Activated CD4-positive, CD25-positive, alpha-beta regulatory T cell (primary cell): ENCODE measurements at regions not wholly inside any gene's neighbourhood (a gene's known extent, or its start where the extent isn't known, plus 50 kb on each side); places are given as distances from the start of the nearest gene placed in this dataset.
"Not testable (repeated sequence)": the region's sequence is repeated elsewhere in the genome, so short reads cannot be mapped to it uniquely, and the experiment has no call there.

Source experiments
- DNase-seq, 4 experiments: peaks; one replicate each; lab custom pipeline; 2025; lab: John Stamatoyannopoulos, UW

- DNase-seq: no peak
These were observed 925.5 kb downstream of the SLC4A3 start for GRCh38 chr2:220552790-220553535.

GRCh38 chr2:220555961-220556630 is 928.7 kb downstream of the SLC4A3 start:
- DNase-seq: no peak

GRCh38 chr2:220556658-220557057 is 929.2 kb downstream of the SLC4A3 start:
- no peak for DNase-seq

- DNase-seq: no peak
These were observed 932.8 kb downstream of the SLC4A3 start for GRCh38 chr2:220560192-220560591.

GRCh38 chr2:220562375-220563140 is 935.1 kb downstream of the SLC4A3 start:
- no peak for DNase-seq

- no peak for DNase-seq
These were observed 940.9 kb downstream of the SLC4A3 start for GRCh38 chr2:220568296-220568695.

- no peak for DNase-seq
These were observed 941.9 kb downstream of the SLC4A3 start for GRCh38 chr2:220569112-220569897.

GRCh38 chr2:220572385-220572784 is 945.0 kb downstream of the SLC4A3 start:
- DNase-seq: no peak

- no peak for DNase-seq
These were observed 946.6 kb downstream of the SLC4A3 start for GRCh38 chr2:220574038-220574437.

GRCh38 chr2:220575963-220576362 is 948.5 kb downstream of the SLC4A3 start:
- no peak for DNase-seq

- DNase-seq: no peak
These were observed 952.0 kb downstream of the SLC4A3 start for GRCh38 chr2:220579452-220579851.

- DNase-seq: no peak
These were observed 952.7 kb downstream of the SLC4A3 start for GRCh38 chr2:220580113-220580512.

- DNase-seq: no peak
These were observed 956.3 kb downstream of the SLC4A3 start for GRCh38 chr2:220583725-220584124.

GRCh38 chr2:220585241-220585640 is 957.8 kb downstream of the SLC4A3 start:
- DNase-seq: no peak

- no peak for DNase-seq
These were observed 959.6 kb downstream of the SLC4A3 start for GRCh38 chr2:220586980-220587530.

- DNase-seq: no peak
These were observed 960.7 kb downstream of the SLC4A3 start for GRCh38 chr2:220588148-220588547.

GRCh38 chr2:220590476-220590875 is 963.0 kb downstream of the SLC4A3 start:
- DNase-seq: no peak

GRCh38 chr2:220593526-220593925 is 966.1 kb downstream of the SLC4A3 start:
- DNase-seq: no peak

GRCh38 chr2:220601674-220602073 is 970.4 kb downstream of the EPHA4 start:
- DNase-seq: no peak

- not testable (repeated sequence) for DNase-seq
These were observed 959.1 kb downstream of the EPHA4 start for GRCh38 chr2:220613004-220613403.

- no peak for DNase-seq
These were observed 958.0 kb downstream of the EPHA4 start for GRCh38 chr2:220614064-220614463.
